C4-2B (cell line): ENCODE measurements at regions not wholly inside any gene's neighbourhood (a gene's known extent, or its start where the extent isn't known, plus 50 kb on each side); places are given as distances from the start of the nearest gene placed in this dataset.

Experiments used
- CTCF ChIP-seq: fragments of 450-650 bp; conservative IDR thresholded peaks from 2 replicates; pipeline ENCODE4 v1.5.1; 2017; ENCODE audit warnings: mild to moderate bottlenecking
- ZFX ChIP-seq: fragments of 450-650 bp; IDR thresholded peaks from 2 replicates; pipeline ENCODE4 v1.6.1; 2017

GRCh38 chr6:91181416-91181815 is 594.5 kb upstream of the MAP3K7 start:
- no peak for TF ChIP-seq CTCF
- no peak for TF ChIP-seq ZFX
